ENCODE measurements at regions not wholly inside any gene's neighbourhood (a gene's known extent, or its start where the extent isn't known, plus 50 kb on each side); places are given as distances from the start of the nearest gene placed in this dataset.
"Not testable (repeated sequence)": the region's sequence is repeated elsewhere in the genome, so short reads cannot be mapped to it uniquely, and the experiment has no call there.

GRCh38 chr3:113377158-113377557, 64.1 kb downstream of the CFAP44 start:
- DNase-seq (ENCODE audit: low read depth in 4 of 4, low spot score in 2 of 4) = no peak

GRCh38 chr3:113374078-113374477, 67.2 kb downstream of the CFAP44 start:
- no peak for DNase-seq (ENCODE audit: low read depth in 4 of 4, low spot score in 2 of 4)

- DNase-seq (ENCODE audit: low read depth in 4 of 4, low spot score in 2 of 4) = peak in 1 of 4 donors; percentile 1
These were observed 74.5 kb downstream of the CFAP44 start for GRCh38 chr3:113366800-113367199.

GRCh38 chr3:113355340-113355739, 86.0 kb downstream of the CFAP44 start:
- DNase-seq (ENCODE audit: low read depth in 4 of 4, low spot score in 2 of 4) = not testable (repeated sequence)

GRCh38 chr3:113354307-113354706, 87.0 kb downstream of the CFAP44 start:
- DNase-seq (ENCODE audit: low read depth in 4 of 4, low spot score in 2 of 4) = no peak

- DNase-seq (ENCODE audit: low read depth in 4 of 4, low spot score in 2 of 4) = no peak
These were observed 87.6 kb downstream of the CFAP44 start for GRCh38 chr3:113353678-113354077.

- DNase-seq (ENCODE audit: low read depth in 4 of 4, low spot score in 2 of 4) = no peak
These were observed 100.5 kb downstream of the CFAP44 start for GRCh38 chr3:113340785-113341184.

GRCh38 chr3:113339616-113340244, 101.6 kb downstream of the CFAP44 start:
- DNase-seq (ENCODE audit: low read depth in 4 of 4, low spot score in 2 of 4) = no peak
